GM12864 (cell line): ENCODE measurements at regions not wholly inside any gene's neighbourhood (a gene's known extent, or its start where the extent isn't known, plus 50 kb on each side); places are given as distances from the start of the nearest gene placed in this dataset.
"Not testable (repeated sequence)": the region's sequence is repeated elsewhere in the genome, so short reads cannot be mapped to it uniquely, and the experiment has no call there.

Source experiments
- DNase-seq: peaks from one replicate; pipeline ENCODE4 v3.0.0-alpha.2; 2011; ENCODE audit warnings: low read depth
- H3K4me3 ChIP-seq: 2 replicates; pipeline ENCODE4 v1.5.1; 2011; ENCODE audit warnings: mild to moderate bottlenecking, low read depth, low read length, control low read depth
- CTCF ChIP-seq: IDR thresholded peaks from 2 replicates; pipeline ENCODE4 v1.5.1; 2011; ENCODE audit warnings: low read depth, mild to moderate bottlenecking, moderate library complexity, low read length, control low read depth, inconsistent platforms; ENCODE audit errors: missing control alignments

GRCh38 chr4:181846934-181847333 is 396.3 kb upstream of the TENM3 start:
- no peak for TF ChIP-seq CTCF
- DNase-seq = no peak
- H3K4me3 ChIP-seq = no peak overlapping the region

GRCh38 chr4:181848357-181848756 is 394.8 kb upstream of the TENM3 start:
- H3K4me3 ChIP-seq = no peak overlapping the region
- no peak for DNase-seq
- no peak for TF ChIP-seq CTCF

GRCh38 chr4:181849472-181849871 is 393.7 kb upstream of the TENM3 start:
- DNase-seq = no peak
- no peak overlapping the region for H3K4me3 ChIP-seq
- TF ChIP-seq CTCF = no peak

- H3K4me3 ChIP-seq = no peak overlapping the region
- no peak for DNase-seq
- TF ChIP-seq CTCF = no peak
Observed at GRCh38 chr4:181853881-181854511, 389.2 kb upstream of the TENM3 start.

GRCh38 chr4:181855307-181855706 is 387.9 kb upstream of the TENM3 start:
- TF ChIP-seq CTCF = no peak
- no peak for DNase-seq
- no peak overlapping the region for H3K4me3 ChIP-seq

- H3K4me3 ChIP-seq = not testable (repeated sequence)
Observed at GRCh38 chr4:181857471-181857870, 385.7 kb upstream of the TENM3 start.

GRCh38 chr4:181858741-181859140 is 384.5 kb upstream of the TENM3 start:
- no peak overlapping the region for H3K4me3 ChIP-seq
- no peak for DNase-seq
- no peak for TF ChIP-seq CTCF

More at GRCh38 chr4:181857471-181857870, 385.7 kb upstream of the TENM3 start:
- not testable (repeated sequence) for DNase-seq
